HL-60 (cell line): ENCODE measurements at regions not wholly inside any gene's neighbourhood (a gene's known extent, or its start where the extent isn't known, plus 50 kb on each side); places are given as distances from the start of the nearest gene placed in this dataset.

Experiments
- DNase-seq, 2 experiments: peaks; one replicate each; pipeline ENCODE4 v3.0.0-alpha.2; 2010 to 2020; ENCODE audit warnings: low read depth in 1 of 2, low spot score in 1 of 2
- H3K27ac ChIP-seq: fragments of 250-450 bp; sonication (Bioruptor Pico); replicated peaks from 2 replicates; pipeline ENCODE4 v1.5.1; 2020; ENCODE audit warnings: mild to moderate bottlenecking, moderate library complexity
- H3K27me3 ChIP-seq: fragments of 250-450 bp; sonication (Bioruptor Pico); 2 replicates; pipeline ENCODE4 v1.5.1; 2021; ENCODE audit warnings: mild to moderate bottlenecking, moderate library complexity; ENCODE audit not compliant: insufficient read depth, poor library complexity, severe bottlenecking
- H3K4me3 ChIP-seq: replicated peaks from 2 replicates; pipeline ENCODE4 v1.5.1; 2011; ENCODE audit warnings: mild to moderate bottlenecking, control low read depth, low read length; ENCODE audit not compliant: insufficient read depth
- CTCF ChIP-seq: IDR thresholded peaks from one replicate; pipeline ENCODE4 v1.5.1; 2011; ENCODE audit warnings: low read length, control low read depth, inconsistent platforms; ENCODE audit not compliant: insufficient read depth
- GABPA ChIP-seq: IDR thresholded peaks from 2 replicates; pipeline ENCODE4 v1.6.1; 2012; ENCODE audit warnings: low read depth
- POLR2AphosphoS5 ChIP-seq: IDR thresholded peaks from 2 replicates; pipeline ENCODE4 v1.6.1; 2012; ENCODE audit warnings: low read depth
- REST ChIP-seq: IDR thresholded peaks from 2 replicates; pipeline ENCODE4 v1.6.1; 2012; ENCODE audit warnings: low read depth; ENCODE audit not compliant: insufficient replicate concordance
- SPI1 ChIP-seq: IDR thresholded peaks from 2 replicates; pipeline ENCODE4 v1.6.1; 2012; ENCODE audit warnings: low read depth, mild to moderate bottlenecking, borderline replicate concordance

DNA sequence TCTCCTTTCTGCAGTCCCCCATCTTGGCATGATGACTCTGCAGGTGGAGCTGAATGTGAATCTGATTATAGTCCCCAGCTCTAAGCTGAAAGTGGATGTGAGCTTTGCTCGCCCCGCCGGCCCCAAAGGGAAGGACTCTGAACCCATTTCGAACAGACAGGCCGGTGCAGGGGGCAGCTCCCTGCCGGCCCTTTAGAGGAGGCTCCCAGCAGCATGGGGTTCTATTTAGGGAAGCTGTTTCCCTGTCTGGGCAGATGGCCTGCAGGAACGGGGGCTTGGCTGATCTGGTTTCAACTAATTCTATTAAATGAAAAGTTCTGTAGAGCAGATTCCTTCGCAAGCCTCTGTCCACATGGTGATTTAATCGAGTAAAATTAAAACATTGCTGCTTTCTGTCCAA, 104.8 kb upstream of the MSX1 start:
- H3K27ac ChIP-seq = no peak overlapping the region

GRCh38 chr4:4753643-4754042, 105.8 kb upstream of the MSX1 start:
- no peak overlapping the region for H3K4me3 ChIP-seq
- no peaks in the 10 kb centered on the region for H3K27me3 ChIP-seq
- no peak for DNase-seq
- no peak overlapping the region for H3K27ac ChIP-seq
- no peak for TF ChIP-seq CTCF
- no peak for TF ChIP-seq SPI1
- no peak for TF ChIP-seq GABPA
- no peak for TF ChIP-seq REST
- TF ChIP-seq POLR2AphosphoS5 = no peak

More for the DNA sequence above, 104.8 kb upstream of the MSX1 start:
- Histone ChIP-seq H3K27me3 (no peaks in the 10 kb centered on the region), H3K4me3 (no peak overlapping the region)
- DNase-seq = no peak
- no peak for TF ChIP-seq POLR2AphosphoS5
- TF ChIP-seq REST = no peak
- no peak for TF ChIP-seq GABPA
- TF ChIP-seq SPI1 = no peak
- no peak for TF ChIP-seq CTCF

DNA sequence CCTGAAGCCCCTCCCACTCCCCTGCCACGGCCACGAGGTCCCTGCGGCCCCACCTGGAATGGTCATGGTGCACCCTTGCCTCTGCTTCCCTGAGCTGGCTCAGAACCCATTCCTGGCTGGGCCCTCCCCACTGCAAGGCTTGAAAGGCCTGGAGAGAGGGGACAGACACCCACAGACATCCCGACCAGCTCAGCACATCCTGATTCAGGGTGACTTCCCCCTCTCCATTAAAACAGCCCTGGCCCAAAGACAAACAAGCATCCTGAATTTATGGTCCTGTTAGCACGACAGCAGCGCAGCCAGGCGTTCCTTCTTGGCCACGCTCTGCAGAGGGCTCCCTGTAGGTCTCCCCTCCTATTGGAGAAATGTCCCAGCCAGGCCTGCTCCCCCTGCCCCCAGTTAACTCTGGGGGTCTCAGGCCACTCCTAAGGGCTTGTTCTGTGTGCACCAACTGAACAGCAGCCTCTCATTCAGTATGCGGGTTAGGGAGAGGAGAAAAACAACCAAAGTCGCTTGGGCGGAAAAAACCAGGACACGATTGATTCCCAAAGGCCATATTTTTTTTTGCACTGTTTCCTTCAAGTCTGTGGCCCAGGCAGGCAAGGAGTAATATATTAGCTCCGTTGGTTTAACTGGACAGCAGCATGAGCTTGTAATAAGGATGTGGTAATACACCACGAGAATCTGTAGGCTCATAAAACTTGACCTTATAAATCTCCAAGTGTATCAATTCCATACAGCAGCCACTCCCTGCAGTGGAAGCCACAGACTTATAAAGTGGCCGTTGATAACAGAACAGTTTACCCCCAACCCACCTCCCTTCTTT, 106.7 kb upstream of the MSX1 start:
- H3K4me3 ChIP-seq = no peak overlapping the region
- H3K27ac ChIP-seq = no peak overlapping the region
- H3K27me3 ChIP-seq = no peaks in the 10 kb centered on the region
- TF ChIP-seq REST (no peak), GABPA (no peak), CTCF (no peak), POLR2AphosphoS5 (no peak), SPI1 (no peak)
- DNase-seq = no peak
